Activated T-cell treated with anti-CD3 and anti-CD28 coated beads, Interleukin-2, amount 50 U/mL, for 72 hours (primary cell): ENCODE measurements at regions not wholly inside any gene's neighbourhood (a gene's known extent, or its start where the extent isn't known, plus 50 kb on each side); places are given as distances from the start of the nearest gene placed in this dataset.

ENCODE experiments used
- ATAC-seq, 2 donors: fragments of 150-1000 bp; cut with Tn5 transposase; replicated peaks in 1 of 2; 2 replicates each; pipeline ENCODE4 v1.10.0; 2021; ENCODE audit warnings: moderate library complexity in 2 of 2, mild to moderate bottlenecking in 1 of 2
- DNase-seq, 2 donors: peaks; one replicate each; pipeline ENCODE4 v3.0.0; 2021 to 2022; ENCODE audit warnings: mixed read lengths in 1 of 2
- H3K27ac Mint-ChIP-seq: one replicate; pipeline ENCODE4 v1.8.0; 2022; ENCODE audit warnings: mild to moderate bottlenecking, moderate library complexity, mixed read lengths
- H3K27me3 Mint-ChIP-seq: one replicate; pipeline ENCODE4 v1.8.0; 2022; ENCODE audit warnings: low read depth, mixed read lengths
- H3K36me3 Mint-ChIP-seq, 2 donors: one replicate each; pipeline ENCODE4 v1.8.0; 2022; ENCODE audit warnings: mixed read lengths in 2 of 2, mild to moderate bottlenecking in 1 of 2; ENCODE audit not compliant: insufficient read depth in 2 of 2
- H3K4me1 Mint-ChIP-seq: one replicate; pipeline ENCODE4 v1.8.0; 2022; ENCODE audit warnings: low read depth, mixed read lengths
- H3K4me3 Mint-ChIP-seq, 2 donors: one replicate each; pipeline ENCODE4 v1.8.0; 2022; ENCODE audit warnings: mild to moderate bottlenecking in 2 of 2, mixed read lengths in 2 of 2, moderate library complexity in 2 of 2
- H3K9me3 Mint-ChIP-seq, 2 donors: one replicate each; pipeline ENCODE4 v1.8.0; 2022; ENCODE audit warnings: mixed read lengths in 2 of 2

DNA sequence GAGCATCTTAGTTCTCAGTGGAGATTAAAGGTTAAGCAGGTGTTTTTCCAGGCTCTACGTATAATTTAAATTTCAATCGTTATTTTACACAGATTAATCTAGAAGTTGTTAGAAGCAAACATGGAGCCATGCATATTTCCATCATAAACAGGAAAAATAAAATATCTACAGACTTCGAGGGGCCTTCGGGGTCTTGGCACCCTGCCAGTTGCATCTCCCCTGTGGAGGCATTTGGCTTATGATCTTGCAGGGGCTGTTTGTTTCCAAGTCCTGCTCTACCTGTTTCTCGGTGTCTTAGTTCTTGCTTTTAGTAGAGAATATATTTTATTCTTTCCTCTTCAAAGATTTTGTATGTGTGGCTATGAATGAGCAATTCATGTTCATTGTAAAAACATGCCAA, 67.2 kb upstream of the FAM136A start:
- Mint-ChIP-seq H3K27me3 (no peaks in the 10 kb centered on the region), H3K9me3 (peaks cover 2 to 4% of the 10 kb centered on the region in 2 donors), H3K4me3 (no peak overlapping the region), H3K27ac (no peak overlapping the region), H3K36me3 (peaks cover 0 to 2% of the 10 kb centered on the region in 2 donors), H3K4me1 (no peaks in the 10 kb centered on the region)
- ATAC-seq (no peak), DNase-seq (no peak)

DNA sequence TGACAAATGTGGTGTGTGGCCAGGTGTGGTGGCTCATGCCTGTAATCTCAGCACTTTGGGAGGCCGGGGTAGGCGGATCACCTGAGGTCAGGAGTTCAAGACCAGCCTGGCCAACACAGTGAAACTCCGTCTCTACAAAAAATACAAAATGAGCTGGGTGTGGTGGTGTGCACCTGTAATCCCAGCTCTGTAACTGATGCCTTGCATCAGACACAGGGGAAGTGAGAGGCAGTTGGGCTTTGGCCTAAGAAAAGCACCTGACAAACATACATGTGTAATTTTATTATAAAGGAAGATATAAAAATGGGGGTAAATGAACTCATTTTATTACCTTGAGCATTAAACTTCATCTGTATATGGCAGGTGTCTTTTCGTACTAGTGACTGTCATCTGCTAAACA, 66.7 kb upstream of the FAM136A start:
- Mint-ChIP-seq H3K4me1 (no peaks in the 10 kb centered on the region), H3K4me3 (no peak overlapping the region), H3K27me3 (no peaks in the 10 kb centered on the region), H3K9me3 (peaks cover 2 to 4% of the 10 kb centered on the region in 2 donors), H3K27ac (no peak overlapping the region), H3K36me3 (peaks cover 0 to 2% of the 10 kb centered on the region in 2 donors)
- DNase-seq = no peak
- no peak for ATAC-seq

DNA sequence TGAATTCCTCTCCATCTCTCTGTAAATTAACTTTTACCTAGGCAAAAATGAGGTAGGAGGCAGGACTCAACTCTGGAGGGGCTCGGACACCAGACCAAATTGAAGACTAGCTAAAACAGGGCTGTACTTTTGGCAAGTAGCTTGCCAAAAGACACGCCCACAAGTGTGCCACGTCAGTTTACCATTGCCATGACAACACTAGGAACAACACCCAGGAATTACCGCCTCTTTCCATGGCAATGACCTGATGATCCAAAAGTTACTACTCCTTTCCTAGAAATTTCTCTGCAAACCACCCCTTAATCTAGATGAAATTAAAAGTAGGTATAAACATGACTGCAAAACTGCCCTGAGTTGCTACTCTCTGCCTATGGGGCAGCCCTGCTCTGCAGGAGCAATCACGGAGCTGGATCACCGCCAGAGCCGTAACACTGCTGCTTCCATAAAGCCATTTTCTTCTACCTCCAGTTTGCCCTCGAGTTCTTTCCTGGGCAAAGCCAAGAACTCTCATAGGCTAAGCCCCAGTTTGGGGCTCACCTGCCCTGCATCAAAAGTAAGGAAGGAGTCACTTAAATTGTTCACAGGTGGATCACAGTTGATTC, 66.0 kb upstream of the FAM136A start:
- Mint-ChIP-seq H3K36me3 (peaks cover 0 to 2% of the 10 kb centered on the region in 2 donors), H3K4me3 (no peak overlapping the region), H3K27ac (no peak overlapping the region), H3K9me3 (peaks cover 2 to 4% of the 10 kb centered on the region in 2 donors), H3K27me3 (no peaks in the 10 kb centered on the region), H3K4me1 (no peaks in the 10 kb centered on the region)
- ATAC-seq = no peak
- DNase-seq = no peak

DNA sequence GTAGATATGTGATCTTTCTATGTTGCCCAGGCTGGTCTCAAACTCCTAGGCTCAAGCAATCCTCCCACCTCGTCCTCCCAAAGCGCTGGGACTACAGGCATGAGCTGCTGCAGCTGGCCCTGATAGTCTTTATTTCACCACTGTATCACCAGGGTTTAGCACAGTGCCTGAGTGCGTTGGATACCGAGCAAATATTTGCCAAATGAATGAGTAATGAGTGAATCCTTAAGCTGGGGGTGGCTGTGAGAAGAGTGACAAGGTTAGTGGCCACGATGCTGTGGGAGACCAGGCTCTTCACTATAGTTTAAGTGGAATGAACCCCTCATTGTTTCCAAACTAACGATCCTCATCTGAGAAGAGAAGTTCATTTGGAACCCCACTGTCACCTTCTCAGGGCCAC, 60.8 kb upstream of the FAM136A start:
- no peak for ATAC-seq
- Mint-ChIP-seq H3K27ac (no peak overlapping the region), H3K36me3 (no peaks in the 10 kb centered on the region)

DNA sequence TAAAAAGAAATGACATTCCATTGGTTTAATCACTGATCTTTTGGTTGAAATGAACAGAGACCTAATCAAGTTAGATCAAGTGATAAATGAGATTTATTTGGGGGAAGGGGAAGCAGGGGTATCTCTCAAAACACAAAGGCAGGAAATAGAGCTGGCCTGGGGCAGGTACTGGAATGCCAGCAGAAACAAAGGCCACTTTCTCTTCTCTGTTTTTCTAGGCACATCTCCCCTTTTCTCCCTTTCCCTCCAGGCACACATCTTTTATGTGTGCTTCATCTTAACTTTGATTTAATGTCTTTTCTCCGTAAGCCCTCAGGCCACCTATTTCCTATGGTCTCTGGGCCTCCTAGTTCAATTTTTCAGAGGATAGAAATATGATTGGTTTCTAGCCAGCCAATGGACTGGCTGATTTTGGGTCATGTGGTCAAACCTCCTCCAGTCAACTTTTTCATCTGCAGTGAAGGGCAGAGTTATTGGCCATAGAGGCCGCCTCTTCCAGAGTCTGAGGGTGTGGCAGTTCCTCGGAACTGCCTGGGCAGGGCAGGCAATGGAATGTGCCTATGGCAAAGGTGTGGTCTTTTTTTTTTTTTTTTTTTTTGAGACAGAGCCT, 58.9 kb upstream of the FAM136A start:
- DNase-seq (no peak), ATAC-seq (no peak)
- Mint-ChIP-seq H3K9me3 (no peaks in the 10 kb centered on the region), H3K4me1 (no peaks in the 10 kb centered on the region), H3K4me3 (no peak overlapping the region), H3K36me3 (no peaks in the 10 kb centered on the region), H3K27me3 (peaks cover 6% of the 10 kb centered on the region), H3K27ac (no peak overlapping the region)

More for the DNA sequence above, 60.8 kb upstream of the FAM136A start:
- DNase-seq = no peak
- peaks cover 2% of the 10 kb centered on the region for H3K27me3 Mint-ChIP-seq
- H3K4me1 Mint-ChIP-seq = no peaks in the 10 kb centered on the region
- no peak overlapping the region for H3K4me3 Mint-ChIP-seq
- no peaks in the 10 kb centered on the region for H3K9me3 Mint-ChIP-seq

DNA sequence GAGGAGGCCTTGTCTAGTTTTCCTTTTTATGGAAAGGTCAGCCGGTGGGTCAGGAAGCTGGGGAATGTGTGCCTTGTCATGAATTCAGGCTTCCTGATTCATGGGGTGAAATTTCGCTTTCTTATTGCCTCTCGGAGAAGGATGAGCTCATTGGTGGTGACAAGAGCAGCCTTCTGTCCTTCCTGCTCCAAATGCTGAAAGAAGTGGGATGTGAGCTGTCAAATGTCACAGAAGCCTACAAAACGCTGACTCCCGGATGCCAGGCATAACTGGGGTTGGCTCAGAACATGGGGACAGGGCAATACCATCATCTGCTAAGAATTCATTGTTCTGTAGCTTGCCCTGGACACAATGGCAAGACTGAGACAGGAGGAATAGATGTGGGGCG, 55.8 kb upstream of the FAM136A start:
- H3K27ac Mint-ChIP-seq = no peak overlapping the region
- no peak overlapping the region for H3K4me3 Mint-ChIP-seq
- H3K4me1 Mint-ChIP-seq = no peaks in the 10 kb centered on the region
- H3K9me3 Mint-ChIP-seq = no peaks in the 10 kb centered on the region
- DNase-seq = no peak
- H3K27me3 Mint-ChIP-seq = peaks cover 6% of the 10 kb centered on the region
- ATAC-seq = no peak
- no peaks in the 10 kb centered on the region for H3K36me3 Mint-ChIP-seq

DNA sequence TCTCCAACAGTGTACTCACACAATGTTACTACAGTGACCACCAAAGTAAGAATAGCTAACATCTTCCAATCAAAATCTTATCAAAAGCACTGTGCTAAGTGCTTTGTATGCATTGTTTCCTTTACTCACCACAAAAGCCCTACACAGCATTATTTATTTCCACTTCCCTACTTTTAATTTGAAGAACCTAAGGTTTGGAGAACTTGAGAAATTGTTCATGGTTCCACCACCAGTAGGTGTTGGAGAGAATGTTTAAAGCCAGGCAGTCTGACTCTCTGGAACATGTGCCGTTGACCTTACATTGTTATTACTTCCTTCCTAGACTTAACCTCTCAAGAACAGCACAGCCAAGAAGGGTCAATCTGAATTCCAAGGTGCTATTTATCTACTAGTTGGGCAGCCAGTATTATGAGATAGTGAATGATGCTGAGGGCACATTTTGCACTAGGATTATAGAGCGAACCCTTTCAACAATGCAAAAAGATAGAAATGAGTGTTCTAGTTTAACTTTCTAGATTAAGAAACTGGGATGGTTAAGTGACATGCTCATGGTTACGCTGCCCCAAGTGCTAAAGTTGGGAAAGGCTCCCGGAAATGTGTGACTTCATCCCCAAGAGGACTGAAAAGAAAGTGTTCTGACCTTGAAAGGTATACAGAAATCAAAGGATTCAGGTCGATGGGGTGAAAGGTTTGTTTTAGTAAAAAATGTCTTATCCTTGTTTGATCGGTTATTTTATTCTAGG, 55.2 kb upstream of the FAM136A start:
- DNase-seq = no peak
- Mint-ChIP-seq H3K27ac (no peak overlapping the region), H3K9me3 (no peaks in the 10 kb centered on the region), H3K27me3 (peaks cover 6% of the 10 kb centered on the region), H3K4me3 (no peak overlapping the region), H3K4me1 (no peaks in the 10 kb centered on the region), H3K36me3 (no peaks in the 10 kb centered on the region)
- ATAC-seq = no peak

DNA sequence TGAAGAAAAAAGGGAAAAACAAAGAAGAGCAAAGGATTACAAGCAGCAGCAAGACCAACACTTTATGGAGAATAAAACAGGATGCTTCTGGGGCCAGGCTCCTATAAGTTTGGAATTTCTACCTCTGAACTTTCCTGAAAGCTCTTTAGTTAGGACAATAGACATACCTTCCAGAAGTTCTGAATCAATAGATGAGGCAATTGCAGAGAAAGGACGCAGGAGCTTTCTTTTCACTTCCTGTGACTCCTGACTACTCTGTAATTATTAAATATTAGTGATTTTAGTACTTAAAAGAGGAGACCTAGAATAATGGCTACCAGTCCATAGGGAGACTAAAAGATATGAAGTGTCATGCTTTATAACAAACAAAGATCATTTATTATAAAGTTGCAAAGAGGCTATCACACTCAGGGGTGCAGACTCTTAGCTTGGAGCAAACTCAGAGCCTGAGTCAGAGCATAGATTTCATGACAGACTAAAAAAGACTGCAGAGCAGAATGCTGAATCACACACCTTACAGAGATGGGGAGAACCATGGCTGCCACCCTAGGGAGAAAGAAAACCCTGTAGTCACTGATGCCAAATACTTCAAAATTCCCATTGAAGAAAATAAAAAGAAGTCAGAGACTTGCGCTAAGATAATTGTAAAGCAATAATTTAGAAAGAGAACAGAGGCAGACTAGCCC, 52.5 kb upstream of the FAM136A start:
- H3K36me3 Mint-ChIP-seq = no peaks in the 10 kb centered on the region
- no peak overlapping the region for H3K27ac Mint-ChIP-seq

More for the DNA sequence above, 52.5 kb upstream of the FAM136A start:
- Mint-ChIP-seq H3K27me3 (peaks cover 13% of the 10 kb centered on the region), H3K4me1 (no peaks in the 10 kb centered on the region), H3K4me3 (no peak overlapping the region), H3K9me3 (no peaks in the 10 kb centered on the region)
- DNase-seq (no peak), ATAC-seq (no peak)
